HepG2 (cell line): ENCODE measurements at regions not wholly inside any gene's neighbourhood (a gene's known extent, or its start where the extent isn't known, plus 50 kb on each side); places are given as distances from the start of the nearest gene placed in this dataset.

Experiments used
- ATAC-seq: fragments of 200-7000 bp; cut with Tn5 transposase; 3 replicates; pipeline ENCODE4 v1.9.1; 2020; ENCODE audit warnings: mild to moderate bottlenecking, moderate library complexity
- BruUV-seq: library from RNA; stranded (reverse); fragments of 400-500 nt; replicated peaks from 2 replicates; lab custom pipeline; 2021; lab: Mats Ljungman, UMichigan
- CTCF ChIA-PET: fragments of 300-600 bp; formaldehyde crosslinking; extraction: SDS; loops from one replicate; lab custom pipeline; 2021; ENCODE audit warnings: low total read pairs, inconsistent platforms, low intra/inter-chr PET ratio; lab: Yijun Ruan, JAX
- POLR2A ChIA-PET: fragments of 350-600 bp; sonication (Branson Sonifier 250); formaldehyde crosslinking; loops from one replicate; lab custom pipeline; 2020; ENCODE audit warnings: antibody characterized with exemption, inconsistent platforms; lab: Yijun Ruan, JAX
- DNase-seq: peaks from one replicate; pipeline ENCODE4 v3.0.0-alpha.2; 2015; ENCODE audit warnings: low spot score
- FAIRE-seq: peaks from 3 replicates; lab custom pipeline; 2011; peaks lifted over from hg19 to GRCh38; lab: Jason Lieb, UNC
- H2AFZ ChIP-seq: one replicate; pipeline ENCODE4 v1.6.1; 2011; ENCODE audit warnings: low read length, inconsistent platforms
- H3K27ac ChIP-seq: fragments of 300-600 bp; 3 replicates; pipeline ENCODE4 v1.8.0; 2011; ENCODE audit warnings: mixed run types, mild to moderate bottlenecking, mixed read lengths, low read length, inconsistent platforms; ENCODE audit not compliant: insufficient read depth; ENCODE audit errors: extremely low read length
- H3K27me3 ChIP-seq, 2 experiments: fragments of 200-600 bp in 1 of 2; 2 replicates in 1 of 2; 3 replicates in 1 of 2; pipeline versions ENCODE4 v1.6.0 to v1.8.0; 2011; ENCODE audit warnings: low read length in 2 of 2, mild to moderate bottlenecking in 2 of 2, moderate library complexity in 2 of 2, inconsistent platforms in 1 of 2; ENCODE audit not compliant: insufficient read depth in 2 of 2, control insufficient read depth in 1 of 2
- H3K36me3 ChIP-seq, 2 experiments: fragments of 200-600 bp in 1 of 2; replicated peaks in 1 of 2; 2 replicates in 1 of 2; 3 replicates in 1 of 2; pipeline versions ENCODE4 v1.5.1 to v1.8.0; 2011; ENCODE audit warnings: low read length in 2 of 2, inconsistent platforms in 1 of 2; ENCODE audit not compliant: insufficient read depth in 2 of 2, control insufficient read depth in 1 of 2
- H3K4me1 ChIP-seq: 2 replicates; pipeline ENCODE4 v1.5.1; 2012; ENCODE audit warnings: low read length, inconsistent platforms; ENCODE audit not compliant: insufficient read depth
- H3K4me2 ChIP-seq: 2 replicates; pipeline ENCODE4 v1.6.0; 2011; ENCODE audit warnings: low read depth, low read length, inconsistent platforms
- H3K4me3 ChIP-seq, 3 experiments: fragments of 200-600 bp in 1 of 3; sonication (generic), shearing (Covaris generic) in 1 of 3; replicated peaks in 1 of 3; 2 replicates each; pipeline ENCODE4 v1.5.1; 2011 to 2016; ENCODE audit warnings: low read length in 3 of 3, inconsistent platforms in 2 of 3, low read depth in 2 of 3, mild to moderate bottlenecking in 2 of 3, control low read depth in 1 of 3, mixed read lengths in 1 of 3; ENCODE audit not compliant: insufficient read depth in 1 of 3
- H3K79me2 ChIP-seq: one replicate; pipeline ENCODE4 v1.6.1; 2011; ENCODE audit warnings: low read length, inconsistent platforms; ENCODE audit not compliant: insufficient read depth
- H3K9ac ChIP-seq: 2 replicates; pipeline ENCODE4 v1.6.0; 2011; ENCODE audit warnings: mild to moderate bottlenecking, low read depth, low read length, inconsistent platforms; ENCODE audit not compliant: insufficient read depth
- H3K9me3 ChIP-seq: 2 replicates; pipeline ENCODE4 v1.5.1; 2012; ENCODE audit warnings: mild to moderate bottlenecking, low read length
- H4K20me1 ChIP-seq: 2 replicates; pipeline ENCODE4 v1.6.0; 2011; ENCODE audit warnings: inconsistent platforms, mild to moderate bottlenecking, low read length, moderate library complexity; ENCODE audit not compliant: insufficient read depth
- ARHGAP35 ChIP-seq: sonication (generic); formaldehyde crosslinking; IDR thresholded peaks from 2 replicates; pipeline ENCODE4 v1.9.0; 2022; ENCODE audit warnings: mild to moderate bottlenecking, inconsistent platforms, moderate library complexity, missing genetic modification reagents, borderline replicate concordance
- ISX ChIP-seq: sonication (generic); formaldehyde crosslinking; conservative IDR thresholded peaks from 2 replicates; pipeline ENCODE4 v1.5.0; 2020; ENCODE audit warnings: missing genetic modification reagents
- PAF1 ChIP-seq: IDR thresholded peaks from 2 replicates; pipeline ENCODE4 v1.6.1; 2016; ENCODE audit warnings: missing genetic modification reagents, missing compliant biosample characterization
- SNRNP70 ChIP-seq: fragments of 200-400 bp; formaldehyde crosslinking; IDR thresholded peaks from 2 replicates; pipeline ENCODE4 v1.6.1; 2017; ENCODE audit warnings: mild to moderate bottlenecking, low read depth, low read length, moderate library complexity
- ZFYVE20 ChIP-seq: sonication (generic); formaldehyde crosslinking; IDR thresholded peaks from 2 replicates; pipeline ENCODE4 v1.8.0; 2023; ENCODE audit warnings: low read depth, mild to moderate bottlenecking, moderate library complexity, missing genetic modification reagents, borderline replicate concordance
- ZNF280B ChIP-seq: sonication (generic); formaldehyde crosslinking; IDR thresholded peaks from 2 replicates; pipeline ENCODE4 v1.5.0; 2020; ENCODE audit warnings: missing genetic modification reagents, mild to moderate bottlenecking, borderline replicate concordance
- ZSCAN5A ChIP-seq: sonication (generic); formaldehyde crosslinking; IDR thresholded peaks from 2 replicates; pipeline ENCODE4 v1.8.0; 2022; ENCODE audit warnings: mild to moderate bottlenecking, missing genetic modification reagents, borderline replicate concordance
- WGBS: methylation state at CpG from one replicate; pipeline ENCODE4 v1.1.6; 2017; ENCODE audit warnings: low lambda C conversion rate; 5-methylcytosine and 5-hydroxymethylcytosine counted together
- in situ Hi-C: cut with HindIII; loops from 2 replicates; pipeline ENCODE4 v1.10.0; 2017; ENCODE audit warnings: low pct_unique_long_range_greater_than_20kb; ENCODE audit not compliant: extremely low pct_ligation_motif_present
- intact Hi-C: fragments of 100-400 bp; cut with micrococcal nuclease; formaldehyde crosslinking; loops from one replicate; pipeline ENCODE4 v1.10.0; 2022; ENCODE audit not compliant: unreplicated experiment

- BruUV-seq, result no TSS peak
Observed at GRCh38 chr18:41265047-41265446, 690.0 kb upstream of the PIK3C3 start.

GRCh38 chr18:41263956-41264355 is 691.1 kb upstream of the PIK3C3 start:
- H3K9me3 ChIP-seq, result no peaks in the 10 kb centered on the region
- no peaks in the 10 kb centered on the region for H3K36me3 ChIP-seq
- DNase-seq (no peak), FAIRE-seq (no peak), ATAC-seq (no peak)
- H3K4me1 ChIP-seq, result no peaks in the 10 kb centered on the region
- intact Hi-C loops (no loop called here), in situ Hi-C loops (no loop called here)
- no peaks in the 10 kb centered on the region for H3K79me2 ChIP-seq
- no TSS peak for BruUV-seq
- H3K27me3 ChIP-seq, result no peaks in the 10 kb centered on the region
- no peak overlapping the region for H3K27ac ChIP-seq
- no peak overlapping the region for H3K4me2 ChIP-seq
- CTCF ChIA-PET, result no interaction called here
- POLR2A ChIA-PET, result no interaction called here
- H2AFZ ChIP-seq, result no peak overlapping the region
- no peak for TF ChIP-seq ZSCAN5A (CRISPR knock-in tag)
- TF ChIP-seq ISX (CRISPR knock-in tag), result no peak
- TF ChIP-seq PAF1, result no peak
- TF ChIP-seq SNRNP70, result no peak
- no peak for TF ChIP-seq ZNF280B (CRISPR knock-in tag)
- H3K4me3 ChIP-seq, result no peak overlapping the region
- 5% methylated on average over 1 of the region's 1 CpG for WGBS
- no peaks in the 10 kb centered on the region for H4K20me1 ChIP-seq
- H3K9ac ChIP-seq, result no peak overlapping the region

More at GRCh38 chr18:41265047-41265446, 690.0 kb upstream of the PIK3C3 start:
- ATAC-seq (no peak), FAIRE-seq (no peak), DNase-seq (no peak)
- intact Hi-C loops (no loop called here), in situ Hi-C loops (no loop called here)
- no peak overlapping the region for H2AFZ ChIP-seq
- H3K9ac ChIP-seq, result no peak overlapping the region
- no peak overlapping the region for H3K4me2 ChIP-seq
- 2% methylated on average over 2 of the region's 2 CpGs for WGBS
- H3K36me3 ChIP-seq, result no peaks in the 10 kb centered on the region
- no peaks in the 10 kb centered on the region for H4K20me1 ChIP-seq
- no peak overlapping the region for H3K4me3 ChIP-seq
- POLR2A ChIA-PET, result no interaction called here
- CTCF ChIA-PET, result no interaction called here
- H3K79me2 ChIP-seq, result no peaks in the 10 kb centered on the region
- H3K27ac ChIP-seq, result no peak overlapping the region
- H3K4me1 ChIP-seq, result no peaks in the 10 kb centered on the region
- H3K9me3 ChIP-seq, result no peaks in the 10 kb centered on the region
- no peaks in the 10 kb centered on the region for H3K27me3 ChIP-seq
- TF ChIP-seq ARHGAP35 (CRISPR knock-in tag) (no peak), ZFYVE20 (CRISPR knock-in tag) (no peak)
- TF ChIP-seq, all 625 proteins: peak for 0
